WTC11 (cell line): ENCODE measurements at regions not wholly inside any gene's neighbourhood (a gene's known extent, or its start where the extent isn't known, plus 50 kb on each side); places are given as distances from the start of the nearest gene placed in this dataset.

ENCODE experiments used
- ATAC-seq: fragments of 200-7000 bp; cut with Tn5 transposase; 2 replicates; pipeline ENCODE4 v1.10.0; 2021; ENCODE audit warnings: mild to moderate bottlenecking, moderate library complexity
- CTCF ChIA-PET: fragments of 300-600 bp; sonication (Branson Sonifier 250); formaldehyde crosslinking; loops from one replicate; lab custom pipeline; 2021; ENCODE audit warnings: antibody characterized with exemption; lab: Charles Lee
- POLR2A ChIA-PET: fragments of 350-600 bp; sonication (Branson Sonifier 250); formaldehyde crosslinking; loops from one replicate; lab custom pipeline; 2021; ENCODE audit warnings: antibody characterized with exemption; lab: Charles Lee
- DNase-seq: peaks from one replicate; pipeline ENCODE4 v3.0.0; 2021; ENCODE audit warnings: low spot score
- H3K27ac Mint-ChIP-seq: 2 replicates; pipeline ENCODE4 v1.8.0; 2021; ENCODE audit warnings: mixed read lengths
- H3K27me3 Mint-ChIP-seq: 2 replicates; pipeline ENCODE4 v1.8.0; 2021; ENCODE audit warnings: low read depth, mild to moderate bottlenecking, moderate library complexity, mixed read lengths
- H3K36me3 Mint-ChIP-seq: 2 replicates; pipeline ENCODE4 v1.8.0; 2021; ENCODE audit warnings: mixed read lengths
- H3K4me1 Mint-ChIP-seq: 2 replicates; pipeline ENCODE4 v1.8.0; 2022; ENCODE audit warnings: mixed read lengths
- H3K4me3 Mint-ChIP-seq: 2 replicates; pipeline ENCODE4 v1.8.0; 2021; ENCODE audit warnings: mild to moderate bottlenecking, moderate library complexity, mixed read lengths
- H3K9me3 Mint-ChIP-seq: 2 replicates; pipeline ENCODE4 v1.8.0; 2021; ENCODE audit warnings: mixed read lengths
- ATF1 ChIP-seq: sonication (generic); formaldehyde crosslinking; IDR thresholded peaks from 2 replicates; pipeline ENCODE4 v1.8.1; 2023; ENCODE audit warnings: mild to moderate bottlenecking, moderate library complexity, missing genetic modification reagents
- ELF4 ChIP-seq: sonication (generic); formaldehyde crosslinking; IDR thresholded peaks from 2 replicates; pipeline ENCODE4 v1.8.1; 2022; ENCODE audit warnings: low read depth, mild to moderate bottlenecking, moderate library complexity, missing genetic modification reagents
- ETV6 ChIP-seq: sonication (generic); formaldehyde crosslinking; IDR thresholded peaks from 2 replicates; pipeline ENCODE4 v1.8.1; 2022; ENCODE audit warnings: mild to moderate bottlenecking, missing genetic modification reagents
- FOXK1 ChIP-seq: sonication (generic); formaldehyde crosslinking; IDR thresholded peaks from 2 replicates; pipeline ENCODE4 v1.8.0; 2022; ENCODE audit warnings: mild to moderate bottlenecking, moderate library complexity, missing genetic modification reagents
- GTF2I ChIP-seq: fragments of 250-450 bp; sonication (Bioruptor Pico); conservative IDR thresholded peaks from 2 replicates; pipeline ENCODE4 v1.4.0; 2021; ENCODE audit warnings: mild to moderate bottlenecking
- MXD4 ChIP-seq: fragments of 250-450 bp; sonication (Bioruptor Pico); IDR thresholded peaks from 2 replicates; pipeline ENCODE4 v1.8.0; 2021; ENCODE audit warnings: mild to moderate bottlenecking, moderate library complexity, borderline replicate concordance
- MYBL2 ChIP-seq: sonication (generic); formaldehyde crosslinking; IDR thresholded peaks from 2 replicates; pipeline ENCODE4 v1.8.1; 2023; ENCODE audit warnings: mild to moderate bottlenecking, moderate library complexity, missing genetic modification reagents
- NFYB ChIP-seq: sonication (generic); formaldehyde crosslinking; conservative IDR thresholded peaks from 2 replicates; pipeline ENCODE4 v1.8.0; 2022; ENCODE audit warnings: low read depth, missing genetic modification reagents
- NR1H2 ChIP-seq: sonication (generic); formaldehyde crosslinking; IDR thresholded peaks from 2 replicates; pipeline ENCODE4 v1.9.0; 2021; ENCODE audit warnings: mild to moderate bottlenecking, moderate library complexity, missing genetic modification reagents
- NR2C2 ChIP-seq: sonication (generic); formaldehyde crosslinking; IDR thresholded peaks from 2 replicates; pipeline ENCODE4 v1.8.0; 2022; ENCODE audit warnings: mild to moderate bottlenecking, missing genetic modification reagents
- OVOL2 ChIP-seq: fragments of 250-450 bp; sonication (Bioruptor Pico); IDR thresholded peaks from 2 replicates; pipeline ENCODE4 v1.9.0; 2021; ENCODE audit warnings: mild to moderate bottlenecking, borderline replicate concordance
- RELA ChIP-seq: sonication (generic); formaldehyde crosslinking; IDR thresholded peaks from 2 replicates; pipeline ENCODE4 v1.8.1; 2022; ENCODE audit warnings: missing genetic modification reagents, mild to moderate bottlenecking, borderline replicate concordance
- RORB ChIP-seq: fragments of 250-450 bp; sonication (Bioruptor Pico); IDR thresholded peaks from 2 replicates; pipeline ENCODE4 v1.9.0; 2021; ENCODE audit warnings: mild to moderate bottlenecking
- SMAD3 ChIP-seq: sonication (generic); formaldehyde crosslinking; IDR thresholded peaks from 2 replicates; pipeline ENCODE4 v1.8.0; 2022; ENCODE audit warnings: missing genetic modification reagents, mild to moderate bottlenecking, borderline replicate concordance
- SP1 ChIP-seq: sonication (generic); formaldehyde crosslinking; conservative IDR thresholded peaks from 2 replicates; pipeline ENCODE4 v1.8.1; 2022; ENCODE audit warnings: missing genetic modification reagents
- TCF7 ChIP-seq: sonication (generic); formaldehyde crosslinking; IDR thresholded peaks from 2 replicates; pipeline ENCODE4 v1.8.0; 2022; ENCODE audit warnings: mild to moderate bottlenecking, low read depth, missing genetic modification reagents, moderate library complexity
- TEAD4 ChIP-seq: sonication (generic); formaldehyde crosslinking; IDR thresholded peaks from 2 replicates; pipeline ENCODE4 v1.8.0; 2022; ENCODE audit warnings: mild to moderate bottlenecking, missing genetic modification reagents
- TP53 ChIP-seq: sonication (generic); formaldehyde crosslinking; IDR thresholded peaks from 2 replicates; pipeline ENCODE4 v1.8.1; 2023; ENCODE audit warnings: mild to moderate bottlenecking, missing genetic modification reagents
- ZNF121 ChIP-seq: sonication (generic); formaldehyde crosslinking; IDR thresholded peaks from 2 replicates; pipeline ENCODE4 v1.8.0; 2023; ENCODE audit warnings: missing genetic modification reagents
- ZNF219 ChIP-seq: sonication (generic); formaldehyde crosslinking; IDR thresholded peaks from 2 replicates; pipeline ENCODE4 v1.8.0; 2023; ENCODE audit warnings: missing genetic modification reagents, mild to moderate bottlenecking, borderline replicate concordance
- ZNF263 ChIP-seq: sonication (generic); formaldehyde crosslinking; IDR thresholded peaks from 2 replicates; pipeline ENCODE4 v1.8.1; 2022; ENCODE audit warnings: low read depth, mild to moderate bottlenecking, moderate library complexity, missing genetic modification reagents
- ZNF396 ChIP-seq: fragments of 250-450 bp; sonication (Bioruptor Pico); IDR thresholded peaks from 2 replicates; pipeline ENCODE4 v1.8.0; 2021; ENCODE audit warnings: mild to moderate bottlenecking, moderate library complexity, borderline replicate concordance
- TF ChIP-seq, protein P1 (sequence below): sonication (generic); formaldehyde crosslinking; IDR thresholded peaks from 2 replicates; pipeline ENCODE4 v1.8.1; 2022; ENCODE audit warnings: mild to moderate bottlenecking, missing genetic modification reagents, moderate library complexity, borderline replicate concordance
- TF ChIP-seq, protein P2 (sequence below): sonication (generic); formaldehyde crosslinking; IDR thresholded peaks from 2 replicates; pipeline ENCODE4 v1.8.1; 2022; ENCODE audit warnings: mild to moderate bottlenecking, moderate library complexity, missing genetic modification reagents
- TF ChIP-seq, protein P3 (sequence below): sonication (generic); formaldehyde crosslinking; IDR thresholded peaks from 2 replicates; pipeline ENCODE4 v1.8.0; 2022; ENCODE audit warnings: mild to moderate bottlenecking, missing genetic modification reagents
- TF ChIP-seq, protein P4 (sequence below): fragments of 200-600 bp; IDR thresholded peaks from 2 replicates; pipeline ENCODE4 v1.8.0; 2022; ENCODE audit warnings: antibody characterized with exemption
- TF ChIP-seq, protein P5 (sequence below): sonication (generic); formaldehyde crosslinking; IDR thresholded peaks from 2 replicates; pipeline ENCODE4 v1.8.1; 2023; ENCODE audit warnings: mild to moderate bottlenecking, missing genetic modification reagents, borderline replicate concordance
- TF ChIP-seq, protein P6 (sequence below): sonication (generic); formaldehyde crosslinking; conservative IDR thresholded peaks from 2 replicates; pipeline ENCODE4 v1.8.1; 2022; ENCODE audit warnings: mild to moderate bottlenecking, missing genetic modification reagents
- TF ChIP-seq, protein P7 (sequence below): sonication (generic); formaldehyde crosslinking; IDR thresholded peaks from 2 replicates; pipeline ENCODE4 v1.8.1; 2023; ENCODE audit warnings: mild to moderate bottlenecking, missing genetic modification reagents, moderate library complexity

DNA sequence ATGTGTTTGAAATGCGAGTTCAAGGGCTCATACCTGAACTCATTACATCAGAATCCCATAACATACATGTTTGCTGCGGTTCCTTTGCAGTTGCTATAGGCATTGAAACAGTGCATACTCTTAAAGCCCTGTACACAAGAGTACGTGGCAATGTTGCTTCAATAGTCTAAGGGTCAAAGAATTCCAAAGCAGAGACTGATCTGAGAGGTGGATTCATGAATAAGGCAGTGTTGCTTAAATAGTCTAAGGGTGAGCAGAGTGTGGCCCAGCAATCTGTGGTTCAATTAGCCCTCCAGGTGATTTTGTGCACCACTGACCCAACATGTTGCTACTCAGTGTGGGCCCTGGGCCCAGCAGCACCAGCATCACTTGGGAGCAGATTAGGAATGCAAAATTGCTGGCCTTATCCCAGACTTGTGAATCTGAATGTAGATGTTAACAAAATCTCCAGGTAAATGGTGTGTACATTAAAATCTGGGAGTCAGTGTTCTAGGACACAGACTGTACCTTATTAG lies 314.7 kb upstream of the UMPS start:
- Mint-ChIP-seq H3K36me3 (no peaks in the 10 kb centered on the region), H3K27ac (no peak overlapping the region), H3K9me3 (no peaks in the 10 kb centered on the region), H3K4me3 (no peak overlapping the region), H3K27me3 (no peaks in the 10 kb centered on the region), H3K4me1 (no peaks in the 10 kb centered on the region)
- ChIA-PET POLR2A (no interaction called here), CTCF (no interaction called here)
- ATAC-seq (no peak), DNase-seq (no peak)
- TF ChIP-seq SMAD3 (CRISPR knock-in tag) (no peak), RELA (CRISPR knock-in tag) (no peak), NFYB (CRISPR knock-in tag) (no peak), NR1H2 (CRISPR knock-in tag) (no peak), ATF1 (CRISPR knock-in tag) (no peak), ETV6 (no peak), MXD4 (no peak), MYBL2 (CRISPR knock-in tag) (no peak), TP53 (CRISPR knock-in tag) (no peak), ZNF219 (CRISPR knock-in tag) (no peak), ELF4 (CRISPR knock-in tag) (no peak), RORB (no peak)
- TF ChIP-seq, protein P1, sequence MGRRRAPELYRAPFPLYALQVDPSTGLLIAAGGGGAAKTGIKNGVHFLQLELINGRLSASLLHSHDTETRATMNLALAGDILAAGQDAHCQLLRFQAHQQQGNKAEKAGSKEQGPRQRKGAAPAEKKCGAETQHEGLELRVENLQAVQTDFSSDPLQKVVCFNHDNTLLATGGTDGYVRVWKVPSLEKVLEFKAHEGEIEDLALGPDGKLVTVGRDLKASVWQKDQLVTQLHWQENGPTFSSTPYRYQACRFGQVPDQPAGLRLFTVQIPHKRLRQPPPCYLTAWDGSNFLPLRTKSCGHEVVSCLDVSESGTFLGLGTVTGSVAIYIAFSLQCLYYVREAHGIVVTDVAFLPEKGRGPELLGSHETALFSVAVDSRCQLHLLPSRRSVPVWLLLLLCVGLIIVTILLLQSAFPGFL (CRISPR knock-in tag): no peak
- TF ChIP-seq, protein P2, sequence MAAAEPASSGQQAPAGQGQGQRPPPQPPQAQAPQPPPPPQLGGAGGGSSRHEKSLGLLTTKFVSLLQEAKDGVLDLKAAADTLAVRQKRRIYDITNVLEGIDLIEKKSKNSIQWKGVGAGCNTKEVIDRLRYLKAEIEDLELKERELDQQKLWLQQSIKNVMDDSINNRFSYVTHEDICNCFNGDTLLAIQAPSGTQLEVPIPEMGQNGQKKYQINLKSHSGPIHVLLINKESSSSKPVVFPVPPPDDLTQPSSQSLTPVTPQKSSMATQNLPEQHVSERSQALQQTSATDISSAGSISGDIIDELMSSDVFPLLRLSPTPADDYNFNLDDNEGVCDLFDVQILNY: no peak
- TF ChIP-seq, protein P3, sequence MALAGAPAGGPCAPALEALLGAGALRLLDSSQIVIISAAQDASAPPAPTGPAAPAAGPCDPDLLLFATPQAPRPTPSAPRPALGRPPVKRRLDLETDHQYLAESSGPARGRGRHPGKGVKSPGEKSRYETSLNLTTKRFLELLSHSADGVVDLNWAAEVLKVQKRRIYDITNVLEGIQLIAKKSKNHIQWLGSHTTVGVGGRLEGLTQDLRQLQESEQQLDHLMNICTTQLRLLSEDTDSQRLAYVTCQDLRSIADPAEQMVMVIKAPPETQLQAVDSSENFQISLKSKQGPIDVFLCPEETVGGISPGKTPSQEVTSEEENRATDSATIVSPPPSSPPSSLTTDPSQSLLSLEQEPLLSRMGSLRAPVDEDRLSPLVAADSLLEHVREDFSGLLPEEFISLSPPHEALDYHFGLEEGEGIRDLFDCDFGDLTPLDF (CRISPR knock-in tag): no peak
- TF ChIP-seq, protein P4, sequence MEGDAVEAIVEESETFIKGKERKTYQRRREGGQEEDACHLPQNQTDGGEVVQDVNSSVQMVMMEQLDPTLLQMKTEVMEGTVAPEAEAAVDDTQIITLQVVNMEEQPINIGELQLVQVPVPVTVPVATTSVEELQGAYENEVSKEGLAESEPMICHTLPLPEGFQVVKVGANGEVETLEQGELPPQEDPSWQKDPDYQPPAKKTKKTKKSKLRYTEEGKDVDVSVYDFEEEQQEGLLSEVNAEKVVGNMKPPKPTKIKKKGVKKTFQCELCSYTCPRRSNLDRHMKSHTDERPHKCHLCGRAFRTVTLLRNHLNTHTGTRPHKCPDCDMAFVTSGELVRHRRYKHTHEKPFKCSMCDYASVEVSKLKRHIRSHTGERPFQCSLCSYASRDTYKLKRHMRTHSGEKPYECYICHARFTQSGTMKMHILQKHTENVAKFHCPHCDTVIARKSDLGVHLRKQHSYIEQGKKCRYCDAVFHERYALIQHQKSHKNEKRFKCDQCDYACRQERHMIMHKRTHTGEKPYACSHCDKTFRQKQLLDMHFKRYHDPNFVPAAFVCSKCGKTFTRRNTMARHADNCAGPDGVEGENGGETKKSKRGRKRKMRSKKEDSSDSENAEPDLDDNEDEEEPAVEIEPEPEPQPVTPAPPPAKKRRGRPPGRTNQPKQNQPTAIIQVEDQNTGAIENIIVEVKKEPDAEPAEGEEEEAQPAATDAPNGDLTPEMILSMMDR: no peak
- TF ChIP-seq, protein P5, sequence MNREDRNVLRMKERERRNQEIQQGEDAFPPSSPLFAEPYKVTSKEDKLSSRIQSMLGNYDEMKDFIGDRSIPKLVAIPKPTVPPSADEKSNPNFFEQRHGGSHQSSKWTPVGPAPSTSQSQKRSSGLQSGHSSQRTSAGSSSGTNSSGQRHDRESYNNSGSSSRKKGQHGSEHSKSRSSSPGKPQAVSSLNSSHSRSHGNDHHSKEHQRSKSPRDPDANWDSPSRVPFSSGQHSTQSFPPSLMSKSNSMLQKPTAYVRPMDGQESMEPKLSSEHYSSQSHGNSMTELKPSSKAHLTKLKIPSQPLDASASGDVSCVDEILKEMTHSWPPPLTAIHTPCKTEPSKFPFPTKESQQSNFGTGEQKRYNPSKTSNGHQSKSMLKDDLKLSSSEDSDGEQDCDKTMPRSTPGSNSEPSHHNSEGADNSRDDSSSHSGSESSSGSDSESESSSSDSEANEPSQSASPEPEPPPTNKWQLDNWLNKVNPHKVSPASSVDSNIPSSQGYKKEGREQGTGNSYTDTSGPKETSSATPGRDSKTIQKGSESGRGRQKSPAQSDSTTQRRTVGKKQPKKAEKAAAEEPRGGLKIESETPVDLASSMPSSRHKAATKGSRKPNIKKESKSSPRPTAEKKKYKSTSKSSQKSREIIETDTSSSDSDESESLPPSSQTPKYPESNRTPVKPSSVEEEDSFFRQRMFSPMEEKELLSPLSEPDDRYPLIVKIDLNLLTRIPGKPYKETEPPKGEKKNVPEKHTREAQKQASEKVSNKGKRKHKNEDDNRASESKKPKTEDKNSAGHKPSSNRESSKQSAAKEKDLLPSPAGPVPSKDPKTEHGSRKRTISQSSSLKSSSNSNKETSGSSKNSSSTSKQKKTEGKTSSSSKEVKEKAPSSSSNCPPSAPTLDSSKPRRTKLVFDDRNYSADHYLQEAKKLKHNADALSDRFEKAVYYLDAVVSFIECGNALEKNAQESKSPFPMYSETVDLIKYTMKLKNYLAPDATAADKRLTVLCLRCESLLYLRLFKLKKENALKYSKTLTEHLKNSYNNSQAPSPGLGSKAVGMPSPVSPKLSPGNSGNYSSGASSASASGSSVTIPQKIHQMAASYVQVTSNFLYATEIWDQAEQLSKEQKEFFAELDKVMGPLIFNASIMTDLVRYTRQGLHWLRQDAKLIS (CRISPR knock-in tag): no peak

DNA sequence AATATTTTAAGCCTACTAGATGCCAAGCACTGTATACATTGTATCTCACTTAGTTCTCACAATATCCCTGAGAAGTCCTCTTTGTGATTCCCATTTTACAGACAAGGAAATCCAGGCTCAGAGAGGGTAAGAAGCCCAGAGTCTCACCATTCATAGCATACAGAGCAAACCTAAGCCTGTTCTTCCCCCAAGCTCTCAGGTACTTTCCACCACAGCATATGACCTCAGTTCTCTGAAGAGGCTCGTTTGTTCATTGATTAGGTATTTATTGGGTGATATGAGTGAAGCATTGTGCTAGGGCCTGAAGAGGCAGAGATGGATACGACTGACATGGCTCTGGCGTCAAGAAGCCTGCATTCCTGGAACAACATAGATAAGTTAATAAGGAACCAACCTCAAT lies 310.9 kb upstream of the UMPS start:
- no peaks in the 10 kb centered on the region for H3K36me3 Mint-ChIP-seq
- no peaks in the 10 kb centered on the region for H3K4me1 Mint-ChIP-seq
- no peaks in the 10 kb centered on the region for H3K9me3 Mint-ChIP-seq
- ChIA-PET POLR2A (no interaction called here), CTCF (no interaction called here)
- no peak for ATAC-seq
- no peak overlapping the region for H3K4me3 Mint-ChIP-seq
- H3K27me3 Mint-ChIP-seq: no peaks in the 10 kb centered on the region
- no peak overlapping the region for H3K27ac Mint-ChIP-seq
- no peak for DNase-seq
- no peak for TF ChIP-seq ZNF263 (CRISPR knock-in tag)
- TF ChIP-seq MYBL2 (CRISPR knock-in tag): no peak
- no peak for TF ChIP-seq NR2C2
- TF ChIP-seq, protein P6, sequence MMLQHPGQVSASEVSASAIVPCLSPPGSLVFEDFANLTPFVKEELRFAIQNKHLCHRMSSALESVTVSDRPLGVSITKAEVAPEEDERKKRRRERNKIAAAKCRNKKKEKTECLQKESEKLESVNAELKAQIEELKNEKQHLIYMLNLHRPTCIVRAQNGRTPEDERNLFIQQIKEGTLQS: no peak
- TF ChIP-seq, protein P7, sequence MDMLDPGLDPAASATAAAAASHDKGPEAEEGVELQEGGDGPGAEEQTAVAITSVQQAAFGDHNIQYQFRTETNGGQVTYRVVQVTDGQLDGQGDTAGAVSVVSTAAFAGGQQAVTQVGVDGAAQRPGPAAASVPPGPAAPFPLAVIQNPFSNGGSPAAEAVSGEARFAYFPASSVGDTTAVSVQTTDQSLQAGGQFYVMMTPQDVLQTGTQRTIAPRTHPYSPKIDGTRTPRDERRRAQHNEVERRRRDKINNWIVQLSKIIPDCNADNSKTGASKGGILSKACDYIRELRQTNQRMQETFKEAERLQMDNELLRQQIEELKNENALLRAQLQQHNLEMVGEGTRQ: no peak
- TF ChIP-seq GTF2I (CRISPR knock-in tag): no peak
- no peak for TF ChIP-seq TCF7
- TF ChIP-seq OVOL2: no peak
- no peak for TF ChIP-seq SP1 (CRISPR knock-in tag)
- TF ChIP-seq ZNF396 (CRISPR knock-in tag): no peak
- TF ChIP-seq TEAD4 (CRISPR knock-in tag): no peak
- no peak for TF ChIP-seq FOXK1 (CRISPR knock-in tag)
- no peak for TF ChIP-seq ZNF121 (CRISPR knock-in tag)
